GM18951 (cell line): ENCODE measurements at regions not wholly inside any gene's neighbourhood (a gene's known extent, or its start where the extent isn't known, plus 50 kb on each side); places are given as distances from the start of the nearest gene placed in this dataset.
"Not testable (repeated sequence)": the region's sequence is repeated elsewhere in the genome, so short reads cannot be mapped to it uniquely, and the experiment has no call there.

Experiments
- POLR2A ChIP-seq: IDR thresholded peaks from 4 replicates; pipeline ENCODE4 v1.6.1; 2011; ENCODE audit warnings: mild to moderate bottlenecking; ENCODE audit not compliant: insufficient read length, insufficient read depth; ENCODE audit errors: extremely low read depth
- in situ Hi-C: fragments of 300-500 bp; cut with MboI; formaldehyde crosslinking; loops from one replicate; pipeline ENCODE4 v1.12.0; 2022; ENCODE audit warnings: low sequenced_read_pairs, mixed read lengths, inconsistent platforms; ENCODE audit not compliant: unreplicated experiment

- TF ChIP-seq POLR2A = no peak
- in situ Hi-C loops = no loop called here
Observed at GRCh38 chr5:174472956-174473355, 251.4 kb upstream of the MSX2 start.

- in situ Hi-C loops = not testable (repeated sequence)
Observed at GRCh38 chr5:174476001-174476400, 248.4 kb upstream of the MSX2 start.

- in situ Hi-C loops = no loop called here
- TF ChIP-seq POLR2A = no peak
Observed at GRCh38 chr5:174479325-174479724, 245.1 kb upstream of the MSX2 start.

GRCh38 chr5:174481737-174482136 is 242.6 kb upstream of the MSX2 start:
- TF ChIP-seq POLR2A = no peak
- in situ Hi-C loops = no loop called here

GRCh38 chr5:174482607-174483024 is 241.8 kb upstream of the MSX2 start:
- in situ Hi-C loops = no loop called here
- TF ChIP-seq POLR2A = no peak

- in situ Hi-C loops = no loop called here
- TF ChIP-seq POLR2A = no peak
Observed at GRCh38 chr5:174483411-174483810, 241.0 kb upstream of the MSX2 start.

GRCh38 chr5:174489215-174489614 is 235.2 kb upstream of the MSX2 start:
- in situ Hi-C loops = no loop called here
- TF ChIP-seq POLR2A = no peak

GRCh38 chr5:174489920-174490597 is 234.3 kb upstream of the MSX2 start:
- in situ Hi-C loops = no loop called here
- TF ChIP-seq POLR2A = no peak

- in situ Hi-C loops = no loop called here
- no peak for TF ChIP-seq POLR2A
Observed at GRCh38 chr5:174490728-174491127, 233.7 kb upstream of the MSX2 start.

GRCh38 chr5:174491265-174491664 is 233.1 kb upstream of the MSX2 start:
- TF ChIP-seq POLR2A = no peak

GRCh38 chr5:174491761-174492350 is 232.5 kb upstream of the MSX2 start:
- TF ChIP-seq POLR2A = no peak
- in situ Hi-C loops = no loop called here

More at GRCh38 chr5:174491265-174491664, 233.1 kb upstream of the MSX2 start:
- in situ Hi-C loops = no loop called here

GRCh38 chr5:174493530-174493929 is 230.9 kb upstream of the MSX2 start:
- in situ Hi-C loops = no loop called here
- no peak for TF ChIP-seq POLR2A

- in situ Hi-C loops = not testable (repeated sequence)
Observed at GRCh38 chr5:174497939-174498338, 226.4 kb upstream of the MSX2 start.

- in situ Hi-C loops = not testable (repeated sequence)
Observed at GRCh38 chr5:174498575-174498974, 225.8 kb upstream of the MSX2 start.

GRCh38 chr5:174500636-174501035 is 223.7 kb upstream of the MSX2 start:
- in situ Hi-C loops = no loop called here
- no peak for TF ChIP-seq POLR2A
